ENCODE measurements at regions not wholly inside any gene's neighbourhood (a gene's known extent, or its start where the extent isn't known, plus 50 kb on each side); places are given as distances from the start of the nearest gene placed in this dataset.
"Not testable (repeated sequence)": the region's sequence is repeated elsewhere in the genome, so short reads cannot be mapped to it uniquely, and the experiment has no call there.

DNA sequence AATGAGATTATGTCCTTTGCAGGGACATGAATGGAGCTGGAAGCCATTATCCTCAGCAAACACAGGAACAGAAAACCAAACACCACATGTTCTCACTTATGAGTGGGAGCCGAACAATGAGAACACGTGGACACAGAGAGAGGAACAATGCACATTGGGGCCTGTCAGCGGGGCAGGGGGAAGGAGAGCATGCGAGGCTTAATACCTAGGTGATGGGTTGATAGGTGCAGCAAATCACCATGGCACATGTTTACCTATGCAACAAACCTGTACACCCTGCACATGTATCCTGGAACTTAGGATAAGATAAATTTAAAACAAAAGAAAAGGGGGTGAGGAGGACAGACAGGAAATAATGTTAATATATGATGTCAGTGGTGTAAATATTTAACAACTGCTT lies 53.0 kb upstream of the PELI2 start:
- H3K27me3 ChIP-seq (ENCODE audit: low read length); H3K4me2 ChIP-seq (ENCODE audit: low read depth, low read length, poor library complexity, severe bottlenecking); H3K9me3 ChIP-seq (ENCODE audit: low read length); H3K4me3 ChIP-seq (ENCODE audit: low read length); H3K9me2 ChIP-seq (replicated peaks; ENCODE audit: insufficient read depth, low read length); H3K79me2 ChIP-seq (ENCODE audit: low read length); H3K9ac ChIP-seq (ENCODE audit: low read length); H4K20me1 ChIP-seq (ENCODE audit: insufficient read depth, low read depth, low read length); DNase-seq; H3K36me3 ChIP-seq (ENCODE audit: insufficient read depth, low read length); H3K4me1 ChIP-seq (ENCODE audit: low read length); H2AFZ ChIP-seq (ENCODE audit: low read length); H3K27ac ChIP-seq (ENCODE audit: low read length): not testable (repeated sequence)

DNA sequence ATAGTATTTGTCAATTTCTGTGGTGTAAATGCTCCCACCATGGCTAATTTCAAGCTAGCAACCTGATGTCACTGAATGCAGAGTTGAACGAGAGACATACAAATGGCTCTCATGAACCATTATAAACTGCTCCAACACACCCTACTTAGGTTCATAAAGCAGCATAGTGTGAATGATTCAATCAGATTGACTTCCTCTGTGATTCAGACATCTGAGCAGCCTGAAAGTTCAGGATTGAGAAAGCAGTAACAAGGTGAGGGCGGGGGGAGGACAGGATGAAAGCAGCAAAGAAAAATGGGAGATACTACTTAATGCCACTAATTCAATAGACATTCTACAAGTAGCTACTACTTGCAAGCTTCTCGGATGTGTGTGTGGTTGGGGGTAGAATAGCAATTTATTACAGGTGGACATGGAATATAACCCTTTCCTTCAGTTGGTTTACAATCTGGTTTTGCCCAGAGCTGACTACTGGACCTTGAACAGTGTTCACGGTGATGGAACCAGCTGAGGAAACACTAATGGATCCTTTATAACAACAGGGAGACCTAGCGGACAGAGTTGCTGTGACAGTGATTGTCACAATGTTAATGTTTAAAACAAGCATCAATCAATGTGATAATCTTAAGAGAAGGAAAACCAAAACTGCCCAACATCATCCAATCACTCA lies 52.5 kb upstream of the PELI2 start:
- H3K27me3 ChIP-seq (ENCODE audit: low read length) = no peaks in the 10 kb centered on the region
- no peaks in the 10 kb centered on the region for H3K9me2 ChIP-seq (replicated peaks; ENCODE audit: insufficient read depth, low read length)
- no peak overlapping the region for H3K27ac ChIP-seq (ENCODE audit: low read length)
- no peaks in the 10 kb centered on the region for H3K36me3 ChIP-seq (ENCODE audit: insufficient read depth, low read length)
- DNase-seq = no peak
- no peak overlapping the region for H3K9ac ChIP-seq (ENCODE audit: low read length)
- H4K20me1 ChIP-seq (ENCODE audit: insufficient read depth, low read depth, low read length) = no peaks in the 10 kb centered on the region
- H3K4me1 ChIP-seq (ENCODE audit: low read length) = no peaks in the 10 kb centered on the region
- H3K79me2 ChIP-seq (ENCODE audit: low read length) = no peaks in the 10 kb centered on the region
- H2AFZ ChIP-seq (ENCODE audit: low read length) = no peak overlapping the region
- no peak overlapping the region for H3K4me3 ChIP-seq (ENCODE audit: low read length)
- H3K9me3 ChIP-seq (ENCODE audit: low read length) = no peaks in the 10 kb centered on the region
- no peak overlapping the region for H3K4me2 ChIP-seq (ENCODE audit: low read depth, low read length, poor library complexity, severe bottlenecking)

All from Karpas-422 (cell line).